A673 (cell line): ENCODE measurements at regions not wholly inside any gene's neighbourhood (a gene's known extent, or its start where the extent isn't known, plus 50 kb on each side); places are given as distances from the start of the nearest gene placed in this dataset.

Source experiments
- EZH2 ChIP-seq: fragments of 200-600 bp; sonication (generic); IDR thresholded peaks from 2 replicates; pipeline ENCODE4 v1.6.1; 2017; ENCODE audit warnings: borderline replicate concordance, low read depth, mild to moderate bottlenecking, mixed read lengths, antibody characterized with exemption, low read length; ENCODE audit not compliant: poor library complexity, severe bottlenecking
- TF ChIP-seq, protein P1 (sequence below): fragments of 300-800, 200-600 bp; sonication (generic); conservative IDR thresholded peaks from 2 replicates; pipeline ENCODE4 v1.5.1; 2017; ENCODE audit warnings: low read depth, mild to moderate bottlenecking, antibody characterized with exemption, low read length, moderate library complexity, mixed read lengths

GRCh38 chr12:41634091-41634490 is 446.0 kb downstream of the PDZRN4 start:
- TF ChIP-seq EZH2, result no peak
- TF ChIP-seq, protein P1, sequence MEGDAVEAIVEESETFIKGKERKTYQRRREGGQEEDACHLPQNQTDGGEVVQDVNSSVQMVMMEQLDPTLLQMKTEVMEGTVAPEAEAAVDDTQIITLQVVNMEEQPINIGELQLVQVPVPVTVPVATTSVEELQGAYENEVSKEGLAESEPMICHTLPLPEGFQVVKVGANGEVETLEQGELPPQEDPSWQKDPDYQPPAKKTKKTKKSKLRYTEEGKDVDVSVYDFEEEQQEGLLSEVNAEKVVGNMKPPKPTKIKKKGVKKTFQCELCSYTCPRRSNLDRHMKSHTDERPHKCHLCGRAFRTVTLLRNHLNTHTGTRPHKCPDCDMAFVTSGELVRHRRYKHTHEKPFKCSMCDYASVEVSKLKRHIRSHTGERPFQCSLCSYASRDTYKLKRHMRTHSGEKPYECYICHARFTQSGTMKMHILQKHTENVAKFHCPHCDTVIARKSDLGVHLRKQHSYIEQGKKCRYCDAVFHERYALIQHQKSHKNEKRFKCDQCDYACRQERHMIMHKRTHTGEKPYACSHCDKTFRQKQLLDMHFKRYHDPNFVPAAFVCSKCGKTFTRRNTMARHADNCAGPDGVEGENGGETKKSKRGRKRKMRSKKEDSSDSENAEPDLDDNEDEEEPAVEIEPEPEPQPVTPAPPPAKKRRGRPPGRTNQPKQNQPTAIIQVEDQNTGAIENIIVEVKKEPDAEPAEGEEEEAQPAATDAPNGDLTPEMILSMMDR, result no peak
